ENCODE measurements at regions not wholly inside any gene's neighbourhood (a gene's known extent, or its start where the extent isn't known, plus 50 kb on each side); places are given as distances from the start of the nearest gene placed in this dataset.

DNA sequence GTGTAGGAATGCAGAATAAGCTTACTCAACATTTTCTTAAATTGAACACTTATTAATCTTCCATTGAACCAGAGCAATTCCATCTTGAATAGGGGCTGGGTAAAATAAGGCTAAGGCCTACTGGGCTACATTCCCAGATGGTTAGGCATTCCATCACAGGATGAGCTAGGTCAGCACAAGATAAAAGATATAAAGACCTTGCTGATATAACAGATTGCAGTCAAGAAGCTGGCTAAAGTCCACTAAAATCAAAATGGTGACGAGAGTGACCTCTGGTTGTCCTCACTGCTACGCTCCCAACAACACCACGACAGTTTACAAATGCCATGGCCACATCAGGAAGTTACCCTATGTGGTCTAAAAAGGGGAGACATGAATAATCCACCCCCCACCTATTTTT is 156.1 kb downstream of the NXNL2 start:
- DNase-seq (ENCODE audit: extremely low read depth in 1 of 2, low read depth in 1 of 2) = no peak

DNA sequence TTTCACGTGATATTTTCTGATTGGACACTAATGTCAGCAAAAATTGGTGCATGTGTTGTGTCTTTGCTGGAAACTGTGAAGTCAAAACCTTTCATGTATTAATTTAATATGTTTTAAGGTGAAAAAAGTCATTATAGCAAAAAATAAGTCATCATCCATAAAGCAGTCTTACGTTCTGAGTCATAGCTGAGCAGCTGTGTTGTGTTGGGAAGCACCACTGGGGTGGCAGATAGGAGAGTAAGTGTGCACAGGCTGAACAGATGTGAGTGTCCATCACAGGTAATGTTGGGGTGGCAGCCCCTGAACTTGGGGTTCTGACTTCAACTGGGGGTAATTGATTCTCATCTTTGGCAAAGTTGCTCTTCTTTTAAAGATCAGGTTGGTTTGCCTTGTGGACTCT is 156.8 kb downstream of the NXNL2 start:
- DNase-seq (ENCODE audit: extremely low read depth in 1 of 2, low read depth in 1 of 2) = no peak

DNA sequence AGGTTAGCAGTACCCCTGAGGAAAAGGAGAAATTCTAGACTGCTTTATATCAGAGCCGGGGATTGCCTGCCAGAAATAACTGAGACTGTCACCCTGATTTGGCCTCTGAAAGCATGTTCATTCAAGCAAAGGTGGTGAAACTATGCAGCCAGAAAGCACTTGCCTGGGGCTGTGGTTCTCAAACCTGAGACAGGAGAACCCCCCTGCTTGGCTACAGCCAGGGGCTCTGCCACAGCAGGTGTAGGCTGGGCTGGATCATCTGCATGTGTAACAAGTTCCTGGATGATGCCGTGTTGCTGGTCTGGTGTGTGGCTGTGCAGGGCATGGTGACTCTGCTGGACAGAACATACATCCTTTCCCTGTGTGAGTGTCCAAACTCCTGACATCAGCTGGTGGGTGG is 157.8 kb downstream of the NXNL2 start:
- DNase-seq (ENCODE audit: extremely low read depth in 1 of 2, low read depth in 1 of 2) = no peak

DNA sequence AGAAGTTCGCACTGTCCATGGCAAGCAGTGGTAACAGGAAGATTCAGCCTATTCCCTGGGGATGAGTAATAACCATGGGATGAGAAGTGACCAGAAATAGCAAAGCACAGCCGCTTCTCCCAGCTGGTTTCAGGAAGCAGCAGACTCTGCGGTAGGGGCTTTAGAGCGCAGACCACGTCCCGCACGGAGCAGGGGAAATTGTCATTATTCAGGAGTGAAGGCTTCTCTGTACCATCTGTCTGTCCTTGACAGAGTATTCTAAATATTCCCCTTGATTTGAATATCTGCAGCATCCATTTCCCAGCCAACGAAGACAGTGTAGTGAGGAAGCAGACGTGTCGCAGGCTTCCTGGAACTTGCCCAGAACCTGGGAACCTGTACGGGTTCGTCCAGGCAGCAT is 159.6 kb downstream of the NXNL2 start:
- no peak for DNase-seq (ENCODE audit: extremely low read depth in 1 of 2, low read depth in 1 of 2)

DNA sequence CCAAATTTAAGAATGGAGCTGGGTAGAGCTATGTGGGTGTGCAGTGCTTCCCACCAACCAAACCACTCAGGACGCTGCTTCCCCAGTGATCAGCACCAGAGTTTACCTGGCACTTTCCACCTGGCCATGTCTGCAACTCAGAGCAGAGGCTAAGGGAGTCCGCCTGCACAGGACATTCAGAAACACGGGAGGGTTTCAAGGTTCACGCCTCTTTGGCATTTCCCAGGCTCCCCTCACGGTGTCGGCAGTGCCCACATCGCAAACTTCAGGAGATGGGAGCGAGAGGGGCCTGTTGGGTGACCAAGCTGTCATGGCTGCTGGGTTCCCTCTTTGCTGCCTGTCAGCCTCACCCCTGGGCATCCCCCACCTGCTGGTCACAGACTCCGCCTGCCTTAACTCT is 161.5 kb downstream of the NXNL2 start:
- no peak for DNase-seq (ENCODE audit: extremely low read depth in 1 of 2, low read depth in 1 of 2)

DNA sequence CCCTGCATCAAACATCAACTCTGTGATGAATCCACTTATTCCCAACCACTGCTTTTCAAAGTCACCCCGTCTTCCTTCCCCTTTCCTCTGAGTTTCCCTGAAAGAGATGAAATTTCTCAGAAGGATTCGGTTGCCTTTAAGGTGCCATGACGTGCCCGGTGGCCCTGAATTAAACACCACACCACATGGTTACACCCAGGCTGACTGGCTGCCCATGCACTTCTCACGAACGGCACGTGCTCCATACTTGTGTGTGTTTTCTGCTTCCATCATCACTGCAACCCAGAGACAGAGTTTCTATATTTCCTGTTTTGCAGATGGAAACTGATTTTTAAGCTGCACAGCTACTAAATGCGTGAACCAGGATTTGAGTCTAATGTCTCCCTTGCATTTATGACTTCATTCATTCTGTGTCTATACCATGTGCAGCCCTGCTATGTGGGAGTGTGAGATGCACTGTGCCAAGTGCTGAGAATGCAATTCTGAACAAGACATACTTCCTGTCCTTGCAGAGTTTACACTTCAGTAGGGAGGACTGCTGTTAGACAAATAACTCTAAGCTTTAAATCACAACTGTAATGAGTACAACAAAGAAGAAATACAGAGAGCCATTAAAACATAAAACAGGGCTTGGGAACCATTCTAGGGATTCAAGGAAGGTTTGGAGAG is 162.9 kb downstream of the NXNL2 start:
- no peak for DNase-seq (ENCODE audit: extremely low read depth in 1 of 2, low read depth in 1 of 2)

DNA sequence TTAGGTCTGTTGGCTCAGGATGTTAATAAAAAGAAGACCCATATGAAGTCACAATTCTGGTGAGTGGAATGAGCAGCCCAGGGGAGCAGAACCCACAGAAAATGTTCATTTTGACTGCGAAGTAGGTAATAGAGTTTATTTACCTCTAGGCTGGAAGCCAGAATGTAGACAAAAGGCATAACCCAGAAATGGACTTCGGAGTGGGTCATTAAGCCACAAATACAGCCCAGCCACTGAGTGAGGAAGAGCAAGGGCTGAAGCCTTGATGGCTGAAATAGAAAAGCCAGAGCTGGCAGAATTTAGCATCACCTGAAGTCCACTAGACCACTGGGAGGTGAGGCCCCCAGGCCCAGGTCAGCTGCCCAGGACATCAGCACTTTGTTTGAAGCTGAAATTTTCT is 168.0 kb downstream of the NXNL2 start:
- no peak for DNase-seq (ENCODE audit: extremely low read depth in 1 of 2, low read depth in 1 of 2)

DNA sequence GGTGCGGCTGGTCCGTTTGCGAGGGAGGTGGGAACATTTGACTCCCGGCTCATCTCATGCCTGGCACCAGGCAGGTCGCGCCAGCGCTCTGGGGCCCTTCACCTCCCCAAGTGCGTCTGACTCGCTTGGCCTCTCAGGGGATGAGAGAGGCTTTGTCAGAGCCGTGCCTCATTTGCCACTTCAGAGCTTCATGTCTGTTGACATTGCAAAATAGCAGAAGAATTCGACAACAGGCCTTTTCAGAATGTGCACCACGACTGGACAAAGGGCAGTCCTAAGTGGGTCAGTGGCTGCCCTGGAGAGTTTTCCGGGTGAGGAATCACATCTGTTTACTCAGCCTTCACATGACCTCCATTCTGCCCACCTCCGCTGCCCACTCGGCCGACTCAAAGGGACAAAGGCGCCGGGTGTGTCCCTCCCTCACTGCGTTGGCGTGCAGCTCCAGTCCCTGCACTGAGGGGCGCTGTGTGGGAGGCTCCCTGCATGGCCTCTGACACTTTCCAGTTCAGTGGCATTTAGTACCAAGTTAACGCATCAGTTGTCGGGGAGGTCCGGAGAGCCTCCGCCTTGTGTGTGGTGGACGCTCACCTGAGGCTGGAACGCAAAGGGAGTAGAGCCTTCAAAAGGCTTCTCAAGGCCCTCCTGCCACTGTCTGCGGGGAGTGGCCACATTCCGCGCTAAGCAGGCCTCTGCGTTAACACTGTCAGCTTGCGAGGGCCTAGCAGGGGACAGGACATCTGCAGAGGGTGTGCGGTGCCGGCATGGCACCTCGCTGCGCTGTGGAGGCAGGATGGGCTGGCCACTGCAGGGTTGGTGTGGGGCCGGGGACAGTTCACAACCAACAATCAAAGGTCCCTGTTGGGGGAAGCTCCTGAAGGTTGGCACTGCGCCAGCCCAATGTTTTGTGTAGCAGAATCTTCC is 171.5 kb downstream of the NXNL2 start:
- DNase-seq (ENCODE audit: extremely low read depth in 1 of 2, low read depth in 1 of 2) = no peak

DNA sequence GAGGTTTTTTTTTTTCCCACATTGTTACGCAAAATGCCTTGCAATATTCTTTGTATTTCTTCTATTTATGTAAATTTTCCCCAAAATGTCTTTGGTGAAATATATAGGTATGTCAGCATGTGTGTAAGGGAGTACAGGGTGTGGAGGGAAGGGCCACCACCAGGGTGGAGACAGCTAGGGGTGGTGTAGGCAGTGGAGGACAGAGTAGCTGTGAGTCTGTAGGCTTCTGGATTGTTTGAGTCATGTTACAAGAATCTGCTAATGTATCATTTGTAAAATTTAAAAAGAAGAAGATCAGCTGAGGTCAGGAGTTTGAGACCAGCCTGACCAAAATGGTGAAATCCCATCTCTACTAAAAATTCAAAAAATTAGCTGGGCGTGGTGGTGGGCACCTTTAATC is 175.5 kb downstream of the NXNL2 start:
- DNase-seq (ENCODE audit: extremely low read depth in 1 of 2, low read depth in 1 of 2) = no peak

DNA sequence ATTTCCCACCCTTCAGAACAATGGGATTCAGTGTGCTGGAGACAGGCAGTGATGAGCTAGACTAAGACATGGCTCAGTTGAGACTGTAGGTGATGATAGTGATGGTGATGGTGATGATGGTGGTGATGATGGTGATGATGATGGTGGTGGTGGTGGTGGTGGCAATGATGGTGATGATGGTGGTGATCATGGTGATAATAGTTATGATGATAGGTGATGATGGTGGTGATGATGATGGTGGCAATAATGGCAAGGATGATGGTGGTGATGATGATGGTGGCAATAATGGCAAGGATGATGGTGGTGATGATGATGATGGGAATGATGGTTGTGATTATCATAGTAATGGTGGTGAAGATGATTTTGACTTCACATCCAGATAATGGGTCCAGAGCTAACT is 176.7 kb downstream of the NXNL2 start:
- DNase-seq (ENCODE audit: extremely low read depth in 1 of 2, low read depth in 1 of 2) = no peak

DNA sequence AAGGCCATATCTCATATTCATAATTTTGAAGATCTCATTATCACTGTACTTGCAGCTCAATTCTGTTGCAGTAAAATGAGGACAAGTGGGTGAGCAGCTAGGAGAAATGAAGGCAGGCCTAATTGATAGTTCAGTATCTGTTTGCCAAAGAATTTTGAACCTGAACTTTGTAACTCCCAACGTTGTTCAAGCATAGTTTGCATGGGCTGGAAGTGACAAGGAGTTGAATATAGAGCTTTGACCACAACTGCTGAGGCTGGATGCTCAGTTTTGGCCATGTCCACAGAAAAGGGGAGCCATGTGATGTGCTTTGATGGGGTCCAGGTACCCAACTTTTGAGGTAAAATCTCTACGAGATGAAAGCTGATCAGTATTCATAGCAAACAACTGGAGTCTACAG is 177.5 kb downstream of the NXNL2 start:
- no peak for DNase-seq (ENCODE audit: extremely low read depth in 1 of 2, low read depth in 1 of 2)

DNA sequence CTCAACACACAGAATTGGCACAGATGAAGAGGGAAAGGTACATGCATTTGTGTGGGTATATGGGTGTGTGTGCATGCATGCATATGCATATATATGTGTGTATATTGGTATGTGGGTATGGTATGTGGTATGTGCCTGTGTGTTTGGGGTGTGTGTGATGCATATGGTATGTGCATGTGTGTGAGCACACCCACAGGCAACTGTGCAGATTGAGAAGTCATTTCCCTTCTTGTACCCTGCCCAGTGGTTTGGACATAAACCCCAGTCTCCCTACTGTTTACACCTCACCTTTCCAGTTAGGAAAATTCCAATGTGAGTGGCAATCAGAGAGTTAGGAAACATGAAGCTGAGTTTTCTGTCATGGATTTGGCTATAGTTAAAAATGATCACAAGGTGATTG is 178.0 kb downstream of the NXNL2 start:
- DNase-seq (ENCODE audit: extremely low read depth in 1 of 2, low read depth in 1 of 2) = no peak

DNA sequence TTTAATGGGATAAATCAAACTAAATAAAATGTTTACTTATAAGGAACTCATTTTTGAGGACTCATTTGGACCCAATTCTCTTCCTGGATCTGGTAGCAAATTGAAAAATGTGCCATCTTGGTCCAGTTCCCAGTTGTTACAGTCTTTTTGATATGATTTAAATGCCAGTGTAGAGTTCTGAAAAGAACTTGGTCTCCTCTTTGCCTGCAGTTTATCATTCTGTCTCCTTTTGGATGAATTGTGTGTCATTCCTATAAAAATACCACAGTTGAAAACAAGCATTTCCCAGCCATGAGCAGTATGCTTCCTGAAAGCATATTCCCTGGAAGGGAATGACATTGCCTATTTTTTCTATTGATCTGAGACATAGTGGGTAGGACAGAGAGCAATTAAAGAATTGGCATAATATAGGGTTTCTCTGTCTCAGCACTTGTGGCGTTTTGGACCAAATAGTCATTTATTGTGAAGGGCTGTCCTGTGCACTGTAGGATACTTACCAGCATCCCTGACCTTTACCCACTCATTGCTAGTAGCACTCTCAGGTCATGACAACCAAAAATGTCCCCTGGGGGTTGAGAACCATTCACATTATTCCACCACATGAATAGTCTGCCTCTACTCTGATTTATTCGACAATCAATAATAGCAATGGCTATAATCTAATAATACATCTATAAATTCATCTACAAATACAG is 181.8 kb downstream of the NXNL2 start:
- DNase-seq (ENCODE audit: extremely low read depth in 1 of 2, low read depth in 1 of 2) = no peak

DNA sequence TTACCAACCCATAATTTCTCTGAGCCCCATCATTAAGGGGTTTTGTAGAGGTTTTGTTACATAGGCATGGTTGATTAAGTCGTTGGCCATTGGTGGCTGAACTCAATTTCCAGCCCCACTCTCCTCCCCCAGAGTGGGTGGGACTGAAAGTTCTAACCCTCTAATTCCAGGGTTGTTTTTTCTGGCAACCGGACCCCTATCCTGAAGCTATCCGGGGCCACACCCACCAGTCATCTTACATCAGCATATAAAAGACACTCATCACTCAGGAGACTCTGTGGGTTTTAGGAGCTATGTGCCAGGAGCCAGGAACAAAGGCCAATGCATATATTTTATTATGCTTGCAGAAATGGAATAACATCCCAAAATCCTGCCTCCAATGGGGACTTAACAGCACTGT is 186.0 kb downstream of the NXNL2 start:
- no peak for DNase-seq (ENCODE audit: extremely low read depth in 1 of 2, low read depth in 1 of 2)

DNA sequence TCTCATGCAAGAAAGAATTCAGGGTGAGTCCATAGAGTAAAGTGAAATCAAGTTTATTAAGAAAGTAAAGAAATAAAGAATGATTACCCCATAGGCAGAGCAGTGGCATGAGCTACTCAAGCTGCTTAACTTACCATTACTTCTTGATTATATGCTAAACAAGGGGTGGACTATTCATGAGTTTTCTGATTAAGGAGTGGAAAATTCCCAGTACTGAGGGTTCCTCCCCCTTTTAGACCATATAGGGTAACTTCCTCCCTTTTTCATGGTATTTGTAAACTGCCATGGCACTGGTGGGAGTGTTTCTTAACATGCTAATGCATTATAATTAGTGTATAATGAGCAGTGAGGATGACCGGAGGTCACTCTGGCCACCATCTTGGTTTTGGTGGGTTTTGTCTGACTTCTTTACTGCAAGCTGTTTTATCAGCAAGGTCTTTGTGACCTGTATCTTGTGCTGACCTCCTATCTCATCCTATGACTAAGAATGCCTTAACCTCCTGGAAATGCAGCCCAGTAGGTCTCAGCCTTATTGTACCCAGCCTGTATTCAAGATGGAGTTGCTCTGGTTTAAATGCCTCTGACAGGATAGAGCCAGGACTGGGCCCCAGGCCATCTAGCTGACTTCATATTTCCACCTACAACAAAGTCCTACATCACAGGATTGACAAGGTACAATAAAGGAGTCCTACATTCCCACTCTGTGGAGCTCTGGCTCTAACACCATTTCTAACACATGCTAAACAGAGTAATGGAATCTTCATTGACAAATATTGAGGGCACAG is 186.7 kb downstream of the NXNL2 start:
- DNase-seq (ENCODE audit: extremely low read depth in 1 of 2, low read depth in 1 of 2) = no peak

DNA sequence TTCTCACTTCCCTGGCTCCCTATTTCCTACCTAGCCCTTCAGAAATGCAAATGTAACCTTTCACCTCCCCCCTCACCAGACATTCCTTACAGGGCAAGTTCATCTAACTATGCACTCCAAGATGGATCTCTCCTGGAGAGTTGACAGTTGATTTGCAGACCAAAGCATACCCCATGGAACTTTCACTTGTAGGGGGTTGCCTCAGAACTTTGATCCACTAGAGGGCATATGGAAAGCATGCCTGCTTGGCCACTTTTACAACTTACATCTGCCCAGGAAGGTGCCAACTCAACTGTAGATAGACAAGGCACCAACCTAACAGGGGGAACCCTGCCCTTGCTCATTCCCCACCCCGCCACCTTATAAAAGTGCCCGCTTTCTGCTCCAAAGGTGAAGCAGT is 187.8 kb downstream of the NXNL2 start:
- DNase-seq (ENCODE audit: extremely low read depth in 1 of 2, low read depth in 1 of 2) = no peak

DNA sequence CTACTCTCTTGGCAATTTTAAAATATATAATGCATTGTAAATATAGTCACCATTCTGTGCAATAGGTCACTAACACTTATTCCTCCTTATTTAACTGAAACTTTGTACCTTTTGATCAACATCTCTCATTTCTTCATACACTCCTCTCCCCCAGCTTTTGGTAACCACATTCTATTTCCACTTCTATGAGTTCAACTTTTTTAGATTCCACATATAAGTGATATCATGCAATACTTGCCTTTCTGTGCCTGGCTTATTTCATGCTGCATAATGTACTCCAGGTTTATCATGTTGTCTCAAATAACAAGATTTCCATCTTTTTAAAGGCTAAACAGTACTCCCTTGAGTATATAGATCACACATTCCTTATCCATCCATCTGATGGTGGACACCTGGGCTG is 188.8 kb downstream of the NXNL2 start:
- no peak for DNase-seq (ENCODE audit: extremely low read depth in 1 of 2, low read depth in 1 of 2)

DNA sequence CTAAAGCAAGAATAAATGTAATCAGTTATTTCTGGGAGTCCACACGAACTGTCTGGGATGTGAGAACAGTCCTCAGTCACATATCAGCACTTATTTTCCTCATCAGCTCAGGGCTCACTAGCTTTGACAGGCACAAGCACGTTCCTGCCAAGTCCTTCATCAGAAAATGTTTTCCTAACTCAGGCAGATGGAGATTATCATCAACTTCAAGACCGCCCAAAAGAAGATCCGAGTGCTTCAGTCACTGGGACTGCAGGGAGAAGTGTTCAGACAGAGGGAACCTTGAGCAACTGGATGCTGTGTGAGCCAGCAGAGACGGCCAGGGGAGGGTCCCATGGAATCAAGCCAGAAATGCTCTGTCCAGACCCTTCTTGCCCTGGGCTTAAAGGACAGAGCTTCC is 189.4 kb downstream of the NXNL2 start:
- DNase-seq (ENCODE audit: extremely low read depth in 1 of 2, low read depth in 1 of 2) = no peak

DNA sequence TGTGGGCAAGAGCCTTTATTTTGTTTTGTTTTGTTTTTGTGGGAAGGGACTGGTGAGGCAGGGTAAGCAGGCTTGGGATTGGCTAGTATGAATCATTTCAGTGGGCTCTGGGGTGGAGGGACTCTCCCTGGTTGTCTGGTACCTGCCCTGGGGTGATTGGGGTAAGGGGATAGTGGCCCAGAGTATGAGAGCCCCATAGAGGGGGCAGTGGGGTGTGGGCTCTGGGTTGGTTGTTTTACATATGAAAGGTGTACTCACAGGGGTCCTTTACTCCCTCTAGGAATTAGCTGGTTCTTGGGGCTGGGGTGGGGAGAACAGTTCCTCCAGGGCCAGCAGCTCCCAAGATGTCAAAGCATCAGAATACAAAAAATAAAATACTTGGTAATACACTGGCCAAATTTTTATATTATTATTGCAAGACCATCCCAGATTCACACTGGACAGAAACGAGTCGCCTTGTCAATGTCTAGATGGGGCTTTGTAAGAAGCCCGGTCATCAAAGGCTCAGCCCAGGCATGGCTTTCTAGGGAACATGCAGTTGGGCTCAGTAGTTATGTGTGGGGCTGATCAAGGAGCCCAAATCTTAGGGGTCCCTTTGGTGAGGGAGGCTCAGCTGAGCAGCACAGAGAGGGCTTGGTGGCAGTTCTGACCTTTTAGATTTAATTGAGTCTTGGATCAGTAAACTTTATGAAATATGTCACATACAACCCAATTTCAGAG is 190.5 kb downstream of the NXNL2 start:
- DNase-seq (ENCODE audit: extremely low read depth in 1 of 2, low read depth in 1 of 2) = no peak

DNA sequence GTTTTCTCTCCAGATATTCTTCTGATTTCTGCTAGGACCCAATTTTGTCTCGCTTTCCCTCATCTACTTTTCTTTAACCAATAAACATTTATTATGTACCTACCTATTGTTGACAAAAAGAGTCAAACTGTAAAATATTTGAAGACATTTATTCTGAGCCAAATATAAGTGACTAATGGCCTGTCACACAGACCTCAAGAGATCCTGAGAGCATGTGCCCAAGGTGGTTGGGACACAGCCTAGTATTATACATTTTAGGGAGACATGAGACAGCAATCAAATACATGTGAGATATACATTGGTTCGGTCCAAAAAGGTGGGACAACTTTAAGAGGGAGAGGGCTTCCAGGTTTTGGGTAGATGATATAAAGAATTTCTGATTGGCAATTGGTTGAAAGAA is 191.8 kb downstream of the NXNL2 start:
- no peak for DNase-seq (ENCODE audit: extremely low read depth in 1 of 2, low read depth in 1 of 2)
